Astrocyte (in vitro differentiated cells and primary cell): ENCODE measurements at regions not wholly inside any gene's neighbourhood (a gene's known extent, or its start where the extent isn't known, plus 50 kb on each side); places are given as distances from the start of the nearest gene placed in this dataset.
"Not testable (repeated sequence)": the region's sequence is repeated elsewhere in the genome, so short reads cannot be mapped to it uniquely, and the experiment has no call there.

Source experiments
- DNase-seq: peaks from one replicate; pipeline ENCODE4 v3.0.0-alpha.2; 2010; ENCODE audit warnings: low read depth
- FAIRE-seq: peaks from 2 replicates; lab custom pipeline; 2011; peaks lifted over from hg19 to GRCh38; lab: Jason Lieb, UNC
- H2AFZ ChIP-seq: 2 replicates; pipeline ENCODE4 v1.6.0; 2012; ENCODE audit warnings: low read depth, low read length, inconsistent platforms
- H3K27ac ChIP-seq: 2 replicates; pipeline ENCODE4 v1.5.1; 2011; ENCODE audit warnings: low read depth, low read length, inconsistent platforms
- H3K27me3 ChIP-seq: 2 replicates; pipeline ENCODE4 v1.6.0; 2011; ENCODE audit warnings: low read length, inconsistent platforms; ENCODE audit not compliant: insufficient read depth
- H3K36me3 ChIP-seq: 2 replicates; pipeline ENCODE4 v1.5.1; 2011; ENCODE audit warnings: low read length, inconsistent platforms; ENCODE audit not compliant: insufficient read depth
- H3K4me1 ChIP-seq: 2 replicates; pipeline ENCODE4 v1.5.1; 2011; ENCODE audit warnings: low read length, inconsistent platforms; ENCODE audit not compliant: insufficient read depth
- H3K4me2 ChIP-seq: 2 replicates; pipeline ENCODE4 v1.6.0; 2012; ENCODE audit warnings: low read length, inconsistent platforms
- H3K4me3 ChIP-seq: 2 replicates; pipeline ENCODE4 v1.5.1; 2011; ENCODE audit warnings: low read depth, mild to moderate bottlenecking, low read length, inconsistent platforms; ENCODE audit not compliant: insufficient read depth
- H3K79me2 ChIP-seq: 2 replicates; pipeline ENCODE4 v1.6.0; 2012; ENCODE audit warnings: mild to moderate bottlenecking, low read length, inconsistent platforms; ENCODE audit not compliant: insufficient read depth
- H3K9ac ChIP-seq: 2 replicates; pipeline ENCODE4 v1.6.0; 2012; ENCODE audit warnings: mild to moderate bottlenecking, low read length, inconsistent platforms
- H3K9me3 ChIP-seq: 2 replicates; pipeline ENCODE4 v1.5.1; 2012; ENCODE audit warnings: low read depth, mild to moderate bottlenecking, low read length, inconsistent platforms; ENCODE audit not compliant: insufficient read depth
- H4K20me1 ChIP-seq: 2 replicates; pipeline ENCODE4 v1.6.0; 2012; ENCODE audit warnings: low read length, inconsistent platforms; ENCODE audit not compliant: insufficient read depth
- H3K27ac Mint-ChIP-seq: one replicate; pipeline ENCODE4 v1.8.0; 2021; ENCODE audit warnings: mild to moderate bottlenecking, mixed read lengths; ENCODE audit not compliant: unreplicated experiment
- H3K27me3 Mint-ChIP-seq: one replicate; pipeline ENCODE4 v1.8.0; 2021; ENCODE audit warnings: low read depth, mixed read lengths; ENCODE audit not compliant: unreplicated experiment
- H3K36me3 Mint-ChIP-seq: one replicate; pipeline ENCODE4 v1.8.0; 2021; ENCODE audit warnings: low read depth, mixed read lengths; ENCODE audit not compliant: unreplicated experiment
- H3K4me1 Mint-ChIP-seq: one replicate; pipeline ENCODE4 v1.8.0; 2021; ENCODE audit warnings: low read depth, mixed read lengths; ENCODE audit not compliant: unreplicated experiment
- H3K4me3 Mint-ChIP-seq: one replicate; pipeline ENCODE4 v1.8.0; 2021; ENCODE audit warnings: mild to moderate bottlenecking, moderate library complexity, mixed read lengths; ENCODE audit not compliant: unreplicated experiment
- H3K9me3 Mint-ChIP-seq: one replicate; pipeline ENCODE4 v1.8.0; 2021; ENCODE audit warnings: mild to moderate bottlenecking, mixed read lengths; ENCODE audit not compliant: unreplicated experiment
- CTCF ChIP-seq: IDR thresholded peaks from 2 replicates; pipeline ENCODE4 v1.5.1; 2011; ENCODE audit warnings: low read depth, mild to moderate bottlenecking, inconsistent platforms, low read length, moderate library complexity; ENCODE audit not compliant: insufficient read depth
- EZH2 ChIP-seq: IDR thresholded peaks from 2 replicates; pipeline ENCODE4 v1.6.1; 2012; ENCODE audit warnings: mild to moderate bottlenecking, low read length, inconsistent platforms; ENCODE audit not compliant: insufficient read depth

GRCh38 chr1:193387406-193387805 is 201.0 kb upstream of the B3GALT2 start:
- Histone ChIP-seq H4K20me1 (no peaks in the 10 kb centered on the region), H3K36me3 (no peaks in the 10 kb centered on the region), H3K4me1 (no peaks in the 10 kb centered on the region), H3K79me2 (no peaks in the 10 kb centered on the region), H3K27me3 (no peaks in the 10 kb centered on the region), H3K9me3 (no peaks in the 10 kb centered on the region), H2AFZ (no peak overlapping the region), H3K9ac (no peak overlapping the region), H3K4me3 (no peak overlapping the region), H3K4me2 (no peak overlapping the region), H3K27ac (no peak overlapping the region)
- H3K27ac Mint-ChIP-seq: no peak overlapping the region
- H3K9me3 Mint-ChIP-seq: no peaks in the 10 kb centered on the region
- H3K36me3 Mint-ChIP-seq: no peaks in the 10 kb centered on the region
- no peak overlapping the region for H3K4me3 Mint-ChIP-seq
- no peaks in the 10 kb centered on the region for H3K4me1 Mint-ChIP-seq
- no peak for DNase-seq
- FAIRE-seq: no peak
- no peaks in the 10 kb centered on the region for H3K27me3 Mint-ChIP-seq
- no peak for TF ChIP-seq EZH2
- TF ChIP-seq CTCF: no peak

DNA sequence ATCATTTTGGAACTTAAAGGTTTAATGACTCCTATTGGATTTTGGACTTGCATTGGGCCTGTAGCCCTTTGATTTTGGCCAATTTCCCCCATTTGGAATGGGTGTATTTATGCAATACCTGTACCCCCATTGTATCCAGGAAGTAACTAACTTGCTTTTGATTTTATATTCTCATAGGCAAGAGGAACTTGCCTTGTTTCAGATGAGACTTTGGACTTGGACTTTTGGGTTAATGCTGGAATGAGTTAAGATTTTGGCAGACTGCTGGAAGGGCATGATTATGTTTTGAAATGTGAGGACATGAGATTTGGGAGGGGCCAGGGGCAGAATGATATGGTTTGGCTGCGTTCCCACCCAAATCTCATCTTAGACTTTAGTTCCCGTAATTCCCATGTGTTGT is 192.0 kb upstream of the B3GALT2 start:
- H3K36me3 ChIP-seq, H3K79me2 ChIP-seq, H3K4me1 Mint-ChIP-seq, DNase-seq, H3K9me3 Mint-ChIP-seq, FAIRE-seq, H4K20me1 ChIP-seq, H3K27ac ChIP-seq, H3K4me1 ChIP-seq, H2AFZ ChIP-seq, H3K27me3 ChIP-seq, H3K4me3 ChIP-seq, H3K4me3 Mint-ChIP-seq, H3K36me3 Mint-ChIP-seq, H3K9me3 ChIP-seq, H3K27me3 Mint-ChIP-seq, H3K27ac Mint-ChIP-seq, H3K4me2 ChIP-seq, H3K9ac ChIP-seq: not testable (repeated sequence)

DNA sequence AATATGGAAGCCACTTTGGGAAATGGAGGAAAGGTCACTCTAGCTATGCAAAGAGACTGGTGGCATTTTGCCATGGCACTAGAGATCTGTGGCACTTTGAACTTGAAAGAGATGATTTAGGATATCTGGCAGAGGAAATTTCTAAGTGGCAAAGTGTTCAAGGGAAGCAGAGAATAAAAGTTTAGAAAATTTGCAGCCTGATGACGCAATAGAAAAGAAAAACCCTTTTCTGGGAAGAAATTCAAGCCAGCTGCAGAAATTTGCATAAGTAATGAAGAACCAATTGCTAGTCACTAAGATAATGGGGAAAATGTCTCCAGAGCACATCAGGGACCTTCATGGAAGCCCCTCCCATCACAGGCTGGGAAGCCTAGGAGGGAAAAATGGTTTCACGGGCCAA is 191.1 kb upstream of the B3GALT2 start:
- Mint-ChIP-seq H3K36me3 (no peaks in the 10 kb centered on the region), H3K27ac (no peak overlapping the region), H3K4me3 (no peak overlapping the region), H3K27me3 (no peaks in the 10 kb centered on the region), H3K9me3 (peaks cover 4% of the 10 kb centered on the region), H3K4me1 (no peaks in the 10 kb centered on the region)
- no peaks in the 10 kb centered on the region for H3K36me3 ChIP-seq
- H3K27ac ChIP-seq: no peak overlapping the region
- H3K9me3 ChIP-seq: peaks cover 2% of the 10 kb centered on the region
- no peaks in the 10 kb centered on the region for H4K20me1 ChIP-seq
- no peak overlapping the region for H3K4me2 ChIP-seq
- TF ChIP-seq EZH2 (no peak), CTCF (no peak)
- no peak overlapping the region for H3K9ac ChIP-seq
- DNase-seq: no peak
- H3K27me3 ChIP-seq: no peaks in the 10 kb centered on the region
- H2AFZ ChIP-seq: no peak overlapping the region
- H3K4me3 ChIP-seq: no peak overlapping the region
- H3K79me2 ChIP-seq: no peaks in the 10 kb centered on the region
- no peak for FAIRE-seq
- no peaks in the 10 kb centered on the region for H3K4me1 ChIP-seq
